ENCODE measurements at regions not wholly inside any gene's neighbourhood (a gene's known extent, or its start where the extent isn't known, plus 50 kb on each side); places are given as distances from the start of the nearest gene placed in this dataset.
"Not testable (repeated sequence)": the region's sequence is repeated elsewhere in the genome, so short reads cannot be mapped to it uniquely, and the experiment has no call there.

- not testable (repeated sequence) for H2AFZ ChIP-seq (ENCODE audit: low read depth, low read length); H3K27me3 ChIP-seq (ENCODE audit: insufficient read depth, low read length); H3K36me3 ChIP-seq (ENCODE audit: insufficient read depth, low read length); H3K4me3 ChIP-seq (ENCODE audit: low read length); H3K4me1 ChIP-seq (ENCODE audit: insufficient read depth, low read length); H3K9me3 ChIP-seq (ENCODE audit: low read length)
Measured at GRCh38 chr4:72929596-72930274, 139.8 kb downstream of the COX18 start.

GRCh38 chr4:72924814-72925213 lies 144.7 kb downstream of the COX18 start:
- no peaks in the 10 kb centered on the region for H3K4me1 ChIP-seq (ENCODE audit: insufficient read depth, low read length)
- no peaks in the 10 kb centered on the region for H3K36me3 ChIP-seq (ENCODE audit: insufficient read depth, low read length)
- no peak overlapping the region for H2AFZ ChIP-seq (ENCODE audit: low read depth, low read length)
- no peak overlapping the region for H3K4me3 ChIP-seq (ENCODE audit: low read length)
- no peaks in the 10 kb centered on the region for H3K9me3 ChIP-seq (ENCODE audit: low read length)
- H3K27me3 ChIP-seq (ENCODE audit: insufficient read depth, low read length): no peaks in the 10 kb centered on the region

- Histone ChIP-seq H2AFZ (ENCODE audit: low read depth, low read length) (no peak overlapping the region), H3K4me1 (ENCODE audit: insufficient read depth, low read length) (no peaks in the 10 kb centered on the region), H3K27me3 (ENCODE audit: insufficient read depth, low read length) (no peaks in the 10 kb centered on the region), H3K4me3 (ENCODE audit: low read length) (no peak overlapping the region), H3K36me3 (ENCODE audit: insufficient read depth, low read length) (no peaks in the 10 kb centered on the region), H3K9me3 (ENCODE audit: low read length) (no peaks in the 10 kb centered on the region)
Measured at GRCh38 chr4:72919937-72920336, 149.6 kb downstream of the COX18 start.

- Histone ChIP-seq H3K4me3 (ENCODE audit: low read length) (no peak overlapping the region), H3K9me3 (ENCODE audit: low read length) (no peaks in the 10 kb centered on the region), H2AFZ (ENCODE audit: low read depth, low read length) (no peak overlapping the region), H3K27me3 (ENCODE audit: insufficient read depth, low read length) (no peaks in the 10 kb centered on the region), H3K4me1 (ENCODE audit: insufficient read depth, low read length) (no peaks in the 10 kb centered on the region), H3K36me3 (ENCODE audit: insufficient read depth, low read length) (no peaks in the 10 kb centered on the region)
Measured at GRCh38 chr4:72919464-72919863, 150.1 kb downstream of the COX18 start.

GRCh38 chr4:72918362-72918761 lies 151.2 kb downstream of the COX18 start:
- Histone ChIP-seq H3K36me3 (ENCODE audit: insufficient read depth, low read length) (no peaks in the 10 kb centered on the region), H2AFZ (ENCODE audit: low read depth, low read length) (no peak overlapping the region), H3K4me3 (ENCODE audit: low read length) (no peak overlapping the region), H3K9me3 (ENCODE audit: low read length) (no peaks in the 10 kb centered on the region), H3K27me3 (ENCODE audit: insufficient read depth, low read length) (no peaks in the 10 kb centered on the region), H3K4me1 (ENCODE audit: insufficient read depth, low read length) (no peaks in the 10 kb centered on the region)

GRCh38 chr4:72911316-72911715 lies 158.2 kb downstream of the COX18 start:
- no peak overlapping the region for H3K4me3 ChIP-seq (ENCODE audit: low read length)
- H3K36me3 ChIP-seq (ENCODE audit: insufficient read depth, low read length): no peaks in the 10 kb centered on the region
- H3K4me1 ChIP-seq (ENCODE audit: insufficient read depth, low read length): no peaks in the 10 kb centered on the region
- no peak overlapping the region for H2AFZ ChIP-seq (ENCODE audit: low read depth, low read length)
- H3K9me3 ChIP-seq (ENCODE audit: low read length): no peaks in the 10 kb centered on the region
- H3K27me3 ChIP-seq (ENCODE audit: insufficient read depth, low read length): no peaks in the 10 kb centered on the region

GRCh38 chr4:72909461-72909860 lies 160.1 kb downstream of the COX18 start:
- no peak overlapping the region for H3K4me3 ChIP-seq (ENCODE audit: low read length)
- H2AFZ ChIP-seq (ENCODE audit: low read depth, low read length): no peak overlapping the region
- no peaks in the 10 kb centered on the region for H3K27me3 ChIP-seq (ENCODE audit: insufficient read depth, low read length)
- H3K9me3 ChIP-seq (ENCODE audit: low read length): no peaks in the 10 kb centered on the region
- H3K4me1 ChIP-seq (ENCODE audit: insufficient read depth, low read length): no peaks in the 10 kb centered on the region
- no peaks in the 10 kb centered on the region for H3K36me3 ChIP-seq (ENCODE audit: insufficient read depth, low read length)

GRCh38 chr4:72902354-72902753 lies 167.2 kb downstream of the COX18 start:
- Histone ChIP-seq H3K36me3 (ENCODE audit: insufficient read depth, low read length) (no peaks in the 10 kb centered on the region), H3K4me3 (ENCODE audit: low read length) (no peak overlapping the region), H3K4me1 (ENCODE audit: insufficient read depth, low read length) (no peaks in the 10 kb centered on the region), H3K9me3 (ENCODE audit: low read length) (no peaks in the 10 kb centered on the region), H2AFZ (ENCODE audit: low read depth, low read length) (no peak overlapping the region), H3K27me3 (ENCODE audit: insufficient read depth, low read length) (no peaks in the 10 kb centered on the region)

GRCh38 chr4:72901553-72901952 lies 168.0 kb downstream of the COX18 start:
- H3K4me1 ChIP-seq (ENCODE audit: insufficient read depth, low read length): no peaks in the 10 kb centered on the region
- no peaks in the 10 kb centered on the region for H3K9me3 ChIP-seq (ENCODE audit: low read length)
- H2AFZ ChIP-seq (ENCODE audit: low read depth, low read length): no peak overlapping the region
- H3K36me3 ChIP-seq (ENCODE audit: insufficient read depth, low read length): no peaks in the 10 kb centered on the region
- H3K27me3 ChIP-seq (ENCODE audit: insufficient read depth, low read length): no peaks in the 10 kb centered on the region
- no peak overlapping the region for H3K4me3 ChIP-seq (ENCODE audit: low read length)

GRCh38 chr4:72900952-72901351 lies 168.6 kb downstream of the COX18 start:
- no peak overlapping the region for H3K4me3 ChIP-seq (ENCODE audit: low read length)
- no peaks in the 10 kb centered on the region for H3K9me3 ChIP-seq (ENCODE audit: low read length)
- no peaks in the 10 kb centered on the region for H3K4me1 ChIP-seq (ENCODE audit: insufficient read depth, low read length)
- no peaks in the 10 kb centered on the region for H3K36me3 ChIP-seq (ENCODE audit: insufficient read depth, low read length)
- no peaks in the 10 kb centered on the region for H3K27me3 ChIP-seq (ENCODE audit: insufficient read depth, low read length)
- no peak overlapping the region for H2AFZ ChIP-seq (ENCODE audit: low read depth, low read length)

GRCh38 chr4:72899621-72900020 lies 169.9 kb downstream of the COX18 start:
- Histone ChIP-seq H3K9me3 (ENCODE audit: low read length) (no peaks in the 10 kb centered on the region), H3K4me1 (ENCODE audit: insufficient read depth, low read length) (no peaks in the 10 kb centered on the region), H3K27me3 (ENCODE audit: insufficient read depth, low read length) (no peaks in the 10 kb centered on the region), H2AFZ (ENCODE audit: low read depth, low read length) (no peak overlapping the region), H3K4me3 (ENCODE audit: low read length) (no peak overlapping the region), H3K36me3 (ENCODE audit: insufficient read depth, low read length) (no peaks in the 10 kb centered on the region)

- Histone ChIP-seq H3K4me3 (ENCODE audit: low read length) (no peak overlapping the region), H2AFZ (ENCODE audit: low read depth, low read length) (no peak overlapping the region), H3K27me3 (ENCODE audit: insufficient read depth, low read length) (no peaks in the 10 kb centered on the region), H3K4me1 (ENCODE audit: insufficient read depth, low read length) (no peaks in the 10 kb centered on the region), H3K36me3 (ENCODE audit: insufficient read depth, low read length) (no peaks in the 10 kb centered on the region), H3K9me3 (ENCODE audit: low read length) (no peaks in the 10 kb centered on the region)
Measured at GRCh38 chr4:72899214-72899613, 170.3 kb downstream of the COX18 start.

GRCh38 chr4:72896515-72896914 lies 173.0 kb downstream of the COX18 start:
- no peaks in the 10 kb centered on the region for H3K4me1 ChIP-seq (ENCODE audit: insufficient read depth, low read length)
- no peaks in the 10 kb centered on the region for H3K27me3 ChIP-seq (ENCODE audit: insufficient read depth, low read length)
- no peak overlapping the region for H2AFZ ChIP-seq (ENCODE audit: low read depth, low read length)
- no peaks in the 10 kb centered on the region for H3K9me3 ChIP-seq (ENCODE audit: low read length)
- H3K4me3 ChIP-seq (ENCODE audit: low read length): no peak overlapping the region
- H3K36me3 ChIP-seq (ENCODE audit: insufficient read depth, low read length): no peaks in the 10 kb centered on the region

- Histone ChIP-seq H3K27me3 (ENCODE audit: insufficient read depth, low read length) (no peaks in the 10 kb centered on the region), H3K4me3 (ENCODE audit: low read length) (no peak overlapping the region), H3K36me3 (ENCODE audit: insufficient read depth, low read length) (no peaks in the 10 kb centered on the region), H3K9me3 (ENCODE audit: low read length) (no peaks in the 10 kb centered on the region), H2AFZ (ENCODE audit: low read depth, low read length) (no peak overlapping the region), H3K4me1 (ENCODE audit: insufficient read depth, low read length) (no peaks in the 10 kb centered on the region)
Measured at GRCh38 chr4:72895408-72895807, 174.1 kb downstream of the COX18 start.
